Stimulated activated CD4-positive, alpha-beta T cell treated with anti-CD3 and anti-CD28 coated beads, Interleukin-4, amount 100 ng/mL, for 1 hour (primary cell): ENCODE measurements at regions not wholly inside any gene's neighbourhood (a gene's known extent, or its start where the extent isn't known, plus 50 kb on each side); places are given as distances from the start of the nearest gene placed in this dataset.

Experiments
- DNase-seq: peaks from one replicate; pipeline ENCODE4 v3.0.0-alpha.2; 2020

- DNase-seq = no peak
These were observed 691.8 kb downstream of the TSN start for GRCh38 chr2:122447237-122447636.

- DNase-seq = no peak
These were observed 695.6 kb downstream of the TSN start for GRCh38 chr2:122451040-122451439.

- DNase-seq = no peak
These were observed 696.2 kb downstream of the TSN start for GRCh38 chr2:122451697-122452096.

- DNase-seq = no peak
These were observed 713.7 kb downstream of the TSN start for GRCh38 chr2:122469147-122469546.

GRCh38 chr2:122471753-122472152 lies 716.3 kb downstream of the TSN start:
- DNase-seq = no peak

- no peak for DNase-seq
These were observed 722.7 kb downstream of the TSN start for GRCh38 chr2:122478117-122478516.

- DNase-seq = no peak
These were observed 723.3 kb downstream of the TSN start for GRCh38 chr2:122478771-122479170.

- DNase-seq = no peak
These were observed 725.2 kb downstream of the TSN start for GRCh38 chr2:122480501-122481243.

GRCh38 chr2:122481244-122481622 lies 725.8 kb downstream of the TSN start:
- DNase-seq = no peak

- DNase-seq = no peak
These were observed 726.3 kb downstream of the TSN start for GRCh38 chr2:122481717-122482116.

- DNase-seq = no peak
These were observed 730.6 kb downstream of the TSN start for GRCh38 chr2:122486086-122486485.

GRCh38 chr2:122486705-122487415 lies 731.4 kb downstream of the TSN start:
- no peak for DNase-seq

GRCh38 chr2:122491011-122491410 lies 735.6 kb downstream of the TSN start:
- no peak for DNase-seq

GRCh38 chr2:122500316-122501105 lies 745.1 kb downstream of the TSN start:
- no peak for DNase-seq

- DNase-seq = no peak
These were observed 751.2 kb downstream of the TSN start for GRCh38 chr2:122506620-122507019.

GRCh38 chr2:122507261-122507660 lies 751.8 kb downstream of the TSN start:
- no peak for DNase-seq

- no peak for DNase-seq
These were observed 756.6 kb downstream of the TSN start for GRCh38 chr2:122512091-122512490.

- DNase-seq = no peak
These were observed 759.1 kb downstream of the TSN start for GRCh38 chr2:122514451-122514996.

- no peak for DNase-seq
These were observed 760.4 kb downstream of the TSN start for GRCh38 chr2:122515731-122516290.

GRCh38 chr2:122516775-122517174 lies 761.3 kb downstream of the TSN start:
- no peak for DNase-seq

GRCh38 chr2:122519366-122519765 lies 763.9 kb downstream of the TSN start:
- no peak for DNase-seq

- no peak for DNase-seq
These were observed 764.6 kb downstream of the TSN start for GRCh38 chr2:122519821-122520611.
